Neural cell (in vitro differentiated cells): ENCODE measurements at regions not wholly inside any gene's neighbourhood (a gene's known extent, or its start where the extent isn't known, plus 50 kb on each side); places are given as distances from the start of the nearest gene placed in this dataset.

ENCODE experiments used
- EP300 ChIP-seq: fragments of 450-650 bp; conservative IDR thresholded peaks from 2 replicates; pipeline ENCODE4 v1.6.1; 2014; ENCODE audit warnings: antibody characterized with exemption, mild to moderate bottlenecking, moderate library complexity; ENCODE audit not compliant: poor library complexity, severe bottlenecking
- MXI1 ChIP-seq: fragments of 450-650 bp; conservative IDR thresholded peaks from 2 replicates; pipeline ENCODE4 v1.6.1; 2014; ENCODE audit warnings: antibody characterized with exemption, mild to moderate bottlenecking; ENCODE audit not compliant: poor library complexity, severe bottlenecking
- TAF1 ChIP-seq: IDR thresholded peaks from 2 replicates; pipeline ENCODE4 v1.6.1; 2012; ENCODE audit warnings: low read depth
- TF ChIP-seq, protein P1 (sequence below): fragments of 450-650 bp; IDR thresholded peaks from 2 replicates; pipeline ENCODE4 v1.5.1; 2014; ENCODE audit warnings: antibody characterized with exemption, mild to moderate bottlenecking, moderate library complexity; ENCODE audit not compliant: poor library complexity, severe bottlenecking

DNA sequence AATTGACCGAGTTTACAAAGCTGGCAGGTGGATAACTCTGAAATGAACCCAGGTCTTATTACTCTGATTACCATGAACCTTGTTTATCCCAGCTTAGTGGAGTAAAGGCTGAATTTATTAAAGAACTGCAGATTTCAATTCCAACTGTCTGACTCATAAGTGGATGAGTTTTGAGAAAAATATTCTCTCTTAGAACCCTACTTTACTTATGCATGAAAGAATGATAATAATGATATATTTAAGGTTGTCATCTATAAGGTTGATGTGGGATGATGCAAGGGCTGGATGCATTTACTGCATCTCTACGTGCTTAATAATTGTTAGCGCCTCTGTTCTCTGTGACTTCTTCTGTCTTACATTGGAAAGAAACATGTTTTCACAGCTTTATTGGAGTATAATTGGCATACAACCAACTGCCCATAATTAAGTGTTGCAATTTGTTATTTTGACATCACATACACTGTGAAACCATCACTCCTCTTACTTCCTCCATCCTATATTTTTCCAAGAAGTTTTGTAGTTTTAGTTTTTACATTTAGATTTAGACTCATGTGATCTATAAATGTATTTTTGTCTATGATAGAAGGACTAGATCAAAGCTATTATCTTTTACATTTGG lies 771.2 kb upstream of the ARRDC4 start:
- TF ChIP-seq, protein P1, sequence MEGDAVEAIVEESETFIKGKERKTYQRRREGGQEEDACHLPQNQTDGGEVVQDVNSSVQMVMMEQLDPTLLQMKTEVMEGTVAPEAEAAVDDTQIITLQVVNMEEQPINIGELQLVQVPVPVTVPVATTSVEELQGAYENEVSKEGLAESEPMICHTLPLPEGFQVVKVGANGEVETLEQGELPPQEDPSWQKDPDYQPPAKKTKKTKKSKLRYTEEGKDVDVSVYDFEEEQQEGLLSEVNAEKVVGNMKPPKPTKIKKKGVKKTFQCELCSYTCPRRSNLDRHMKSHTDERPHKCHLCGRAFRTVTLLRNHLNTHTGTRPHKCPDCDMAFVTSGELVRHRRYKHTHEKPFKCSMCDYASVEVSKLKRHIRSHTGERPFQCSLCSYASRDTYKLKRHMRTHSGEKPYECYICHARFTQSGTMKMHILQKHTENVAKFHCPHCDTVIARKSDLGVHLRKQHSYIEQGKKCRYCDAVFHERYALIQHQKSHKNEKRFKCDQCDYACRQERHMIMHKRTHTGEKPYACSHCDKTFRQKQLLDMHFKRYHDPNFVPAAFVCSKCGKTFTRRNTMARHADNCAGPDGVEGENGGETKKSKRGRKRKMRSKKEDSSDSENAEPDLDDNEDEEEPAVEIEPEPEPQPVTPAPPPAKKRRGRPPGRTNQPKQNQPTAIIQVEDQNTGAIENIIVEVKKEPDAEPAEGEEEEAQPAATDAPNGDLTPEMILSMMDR = no peak
- TF ChIP-seq EP300 (no peak), TAF1 (no peak), MXI1 (no peak)
